ENCODE measurements at regions not wholly inside any gene's neighbourhood (a gene's known extent, or its start where the extent isn't known, plus 50 kb on each side); places are given as distances from the start of the nearest gene placed in this dataset.

GRCh38 chr1:11414926-11415538, 63.9 kb upstream of the DISP3 start:
- DNase-seq (ENCODE audit: low read depth in 2 of 2) = no peak

DNA sequence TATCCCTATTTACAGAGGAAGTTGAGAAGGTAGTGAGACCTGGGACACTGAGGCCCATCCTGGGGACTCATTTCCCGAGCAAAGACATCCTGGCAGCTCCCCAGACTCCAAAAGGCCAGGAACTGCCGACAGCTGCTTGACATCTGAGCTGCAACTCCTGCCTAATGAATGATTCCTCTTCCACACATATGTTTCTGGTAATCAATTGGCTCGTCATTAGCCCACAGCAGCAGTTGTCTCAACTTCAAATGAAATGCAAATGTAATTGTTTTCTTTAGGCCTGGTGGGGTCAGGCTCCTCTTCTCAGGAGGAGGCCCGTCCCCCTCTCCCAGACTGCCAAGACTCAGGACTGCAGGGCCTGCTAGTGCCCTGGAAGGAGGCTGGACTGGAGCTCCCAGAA, 61.8 kb upstream of the DISP3 start:
- DNase-seq (ENCODE audit: low read depth in 2 of 2) = no peak

DNA sequence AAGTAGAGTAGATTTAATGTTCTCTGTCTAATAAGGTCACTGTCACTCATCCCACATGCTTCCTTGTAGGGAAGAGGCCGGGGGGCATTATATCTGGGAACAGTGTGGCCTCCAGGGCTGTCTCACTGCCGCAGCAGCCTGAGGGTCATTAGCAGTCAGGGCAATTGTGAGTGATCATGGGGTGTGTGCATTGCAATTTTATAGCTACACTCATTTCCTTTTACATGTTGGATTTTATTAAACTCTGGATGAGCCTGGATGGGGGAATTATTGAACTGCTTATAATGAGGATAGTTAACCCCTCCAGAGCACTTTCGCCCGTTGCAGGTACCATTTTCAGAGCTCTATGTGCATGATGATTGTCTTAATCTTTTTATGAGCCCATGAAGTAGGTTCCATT, 60.9 kb upstream of the DISP3 start:
- DNase-seq (ENCODE audit: low read depth in 2 of 2) = no peak

GRCh38 chr1:11421443-11421842, 57.5 kb upstream of the DISP3 start:
- no peak for DNase-seq (ENCODE audit: low read depth in 2 of 2)

DNA sequence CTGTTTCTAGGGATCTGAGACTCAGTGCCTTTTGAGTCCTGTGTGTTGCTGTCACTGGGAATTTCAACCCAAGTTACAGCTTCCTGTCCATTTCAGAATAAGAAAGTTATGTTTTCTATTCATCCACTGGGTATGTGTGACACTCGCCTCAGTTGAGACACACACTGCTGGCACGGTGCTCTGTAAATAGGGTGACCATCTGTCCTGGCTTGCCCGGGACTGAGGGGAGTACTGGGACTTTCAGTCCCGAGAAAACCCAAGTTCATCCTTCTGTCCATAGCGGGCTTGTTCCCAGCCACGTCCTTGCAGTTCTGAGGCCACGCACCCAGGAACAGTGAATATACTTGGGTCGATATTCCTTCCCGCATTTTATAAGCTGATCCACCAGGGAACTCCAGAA, 56.3 kb upstream of the DISP3 start:
- DNase-seq (ENCODE audit: low read depth in 2 of 2) = no peak

GRCh38 chr1:11426617-11427016, 52.3 kb upstream of the DISP3 start:
- no peak for DNase-seq (ENCODE audit: low read depth in 2 of 2)

GRCh38 chr1:11428789-11429188, 50.2 kb upstream of the DISP3 start:
- no peak for DNase-seq (ENCODE audit: low read depth in 2 of 2)
